ENCODE measurements at regions not wholly inside any gene's neighbourhood (a gene's known extent, or its start where the extent isn't known, plus 50 kb on each side); places are given as distances from the start of the nearest gene placed in this dataset.

GRCh38 chr20:50257860-50258259, 67.2 kb downstream of the CEBPB start:
- TF ChIP-seq CTCF (IDR thresholded peaks at IDR 0.05; ENCODE audit: control insufficient read depth, insufficient read depth, low read depth, low read length, missing control alignments) = no peak
- DNase-seq (ENCODE audit: low read depth) = no peak
- H3K4me3 ChIP-seq (ENCODE audit: control insufficient read depth, low read depth, low read length) = no peak overlapping the region

DNA sequence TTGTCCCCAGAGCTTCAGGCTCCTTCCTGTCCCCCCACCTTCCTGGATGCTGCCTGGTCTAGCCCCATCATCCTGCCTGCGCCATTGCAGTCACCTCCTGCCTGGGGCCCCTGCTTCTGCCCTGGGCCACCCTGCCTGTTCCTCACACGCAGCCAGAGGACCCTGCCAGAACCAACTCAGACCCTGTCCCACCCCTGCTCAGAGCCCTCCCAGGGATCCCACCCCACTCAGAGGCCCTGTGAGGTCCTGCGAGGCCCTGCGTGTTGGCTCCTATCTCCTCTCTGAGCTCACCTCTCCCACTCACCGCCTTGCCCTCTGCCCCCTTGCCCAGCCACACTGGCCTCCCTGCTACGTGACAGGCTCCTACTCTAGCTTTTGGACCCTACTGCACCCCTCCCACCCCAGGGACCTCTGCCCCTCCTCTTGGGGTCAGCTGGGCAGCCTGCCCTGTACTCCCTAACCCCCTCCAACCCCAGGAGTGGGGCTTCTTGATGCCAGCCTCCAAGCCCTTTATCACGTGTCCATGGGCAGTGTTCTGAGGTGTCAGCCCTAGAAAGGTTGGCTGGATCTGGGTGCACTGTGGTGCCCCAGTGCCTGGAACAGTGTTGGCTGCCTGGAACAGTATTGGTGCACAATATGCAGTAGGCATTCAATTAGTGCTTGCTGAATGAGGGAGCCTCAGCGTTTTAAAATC, 68.3 kb downstream of the CEBPB start:
- DNase-seq (ENCODE audit: low read depth) = no peak
- H3K4me3 ChIP-seq (ENCODE audit: control insufficient read depth, low read depth, low read length) = no peak overlapping the region
- TF ChIP-seq CTCF (IDR thresholded peaks at IDR 0.05; ENCODE audit: control insufficient read depth, insufficient read depth, low read depth, low read length, missing control alignments) = no peak

GRCh38 chr20:50259705-50260478, 69.3 kb downstream of the CEBPB start:
- TF ChIP-seq CTCF (IDR thresholded peaks at IDR 0.05; ENCODE audit: control insufficient read depth, insufficient read depth, low read depth, low read length, missing control alignments) = no peak
- no peak for DNase-seq (ENCODE audit: low read depth)
- no peak overlapping the region for H3K4me3 ChIP-seq (ENCODE audit: control insufficient read depth, low read depth, low read length)

DNA sequence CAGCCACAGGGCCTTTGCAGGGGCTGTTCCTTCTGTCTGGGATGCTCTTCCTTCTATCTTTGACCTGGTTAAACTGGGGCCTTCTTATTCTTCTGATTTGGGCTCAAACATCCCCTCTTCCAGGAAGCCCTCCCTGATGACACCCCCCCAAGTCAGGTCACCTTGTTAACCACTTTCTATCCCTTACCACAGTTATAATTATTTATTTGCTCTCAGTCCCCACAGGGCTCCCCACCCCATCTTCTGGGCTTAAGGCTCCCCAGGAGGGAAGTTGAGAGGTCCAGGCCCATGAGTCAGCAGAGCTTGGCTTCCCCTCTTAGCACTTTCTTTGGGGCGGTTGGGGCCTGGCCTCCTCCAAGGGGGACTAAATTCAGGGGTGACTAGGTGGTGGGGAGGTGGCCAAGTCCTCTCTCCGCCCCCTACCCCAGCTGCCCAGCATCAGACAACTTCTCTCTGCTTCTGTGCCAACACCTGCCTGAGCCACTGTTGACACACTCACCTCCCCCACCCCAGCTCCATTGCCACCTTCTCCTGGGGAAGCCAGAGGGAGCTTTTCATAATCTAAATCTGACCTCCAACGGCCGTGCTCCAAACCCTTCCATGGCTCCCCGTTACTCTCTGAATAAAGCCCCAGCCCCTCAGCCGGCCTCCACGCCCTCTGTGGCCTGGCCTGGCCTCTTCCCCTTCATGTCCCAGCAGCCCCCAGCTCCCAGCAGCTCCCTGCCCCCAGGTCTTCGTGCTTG, 70.0 kb downstream of the CEBPB start:
- H3K4me3 ChIP-seq (ENCODE audit: control insufficient read depth, low read depth, low read length) = no peak overlapping the region
- TF ChIP-seq CTCF (IDR thresholded peaks at IDR 0.05; ENCODE audit: control insufficient read depth, insufficient read depth, low read depth, low read length, missing control alignments) = no peak
- DNase-seq (ENCODE audit: low read depth) = no peak

DNA sequence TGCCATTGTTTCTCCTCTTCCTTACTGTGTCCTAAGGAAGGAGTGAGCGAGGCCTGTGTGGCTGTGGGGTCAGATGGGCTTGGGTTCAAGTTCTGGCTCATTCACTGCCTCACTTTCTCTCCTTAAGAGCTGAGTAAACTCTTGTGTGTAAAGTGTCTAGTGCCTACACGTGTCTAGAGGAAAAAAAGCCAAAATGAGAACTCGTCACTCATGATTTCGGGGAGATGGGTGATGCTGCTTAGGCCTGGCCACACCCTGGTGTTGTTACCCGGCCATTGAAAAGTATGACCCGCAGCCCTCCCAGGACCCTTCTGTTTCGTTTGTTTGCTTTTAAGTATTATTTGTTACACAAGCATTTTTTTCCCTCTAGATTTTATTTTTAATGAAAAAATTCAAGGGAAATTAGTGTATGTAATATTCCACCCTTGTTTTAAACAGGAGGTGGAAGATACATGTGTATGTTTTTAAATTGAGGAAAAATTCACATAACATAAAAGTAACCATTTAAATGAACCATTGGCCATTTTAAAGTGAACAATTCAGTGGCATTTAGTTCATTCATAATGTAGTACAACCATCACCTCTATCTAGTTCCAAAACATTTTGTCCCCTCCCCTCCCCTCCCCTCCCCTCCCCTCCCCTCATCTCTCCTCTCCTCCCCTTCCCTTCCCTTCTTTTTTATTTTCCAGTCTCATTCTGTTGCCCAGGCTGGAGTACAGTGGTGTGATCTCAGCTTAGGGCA, 71.0 kb downstream of the CEBPB start:
- DNase-seq (ENCODE audit: low read depth) = no peak
- TF ChIP-seq CTCF (IDR thresholded peaks at IDR 0.05; ENCODE audit: control insufficient read depth, insufficient read depth, low read depth, low read length, missing control alignments) = no peak
- H3K4me3 ChIP-seq (ENCODE audit: control insufficient read depth, low read depth, low read length) = no peak overlapping the region

- TF ChIP-seq CTCF (IDR thresholded peaks at IDR 0.05; ENCODE audit: control insufficient read depth, insufficient read depth, low read depth, low read length, missing control alignments) = no peak
- no peak overlapping the region for H3K4me3 ChIP-seq (ENCODE audit: control insufficient read depth, low read depth, low read length)
- DNase-seq (ENCODE audit: low read depth) = no peak
These were observed 73.2 kb downstream of the CEBPB start for GRCh38 chr20:50263831-50264230.
